ENCODE measurements at regions not wholly inside any gene's neighbourhood (a gene's known extent, or its start where the extent isn't known, plus 50 kb on each side); places are given as distances from the start of the nearest gene placed in this dataset.

DNA sequence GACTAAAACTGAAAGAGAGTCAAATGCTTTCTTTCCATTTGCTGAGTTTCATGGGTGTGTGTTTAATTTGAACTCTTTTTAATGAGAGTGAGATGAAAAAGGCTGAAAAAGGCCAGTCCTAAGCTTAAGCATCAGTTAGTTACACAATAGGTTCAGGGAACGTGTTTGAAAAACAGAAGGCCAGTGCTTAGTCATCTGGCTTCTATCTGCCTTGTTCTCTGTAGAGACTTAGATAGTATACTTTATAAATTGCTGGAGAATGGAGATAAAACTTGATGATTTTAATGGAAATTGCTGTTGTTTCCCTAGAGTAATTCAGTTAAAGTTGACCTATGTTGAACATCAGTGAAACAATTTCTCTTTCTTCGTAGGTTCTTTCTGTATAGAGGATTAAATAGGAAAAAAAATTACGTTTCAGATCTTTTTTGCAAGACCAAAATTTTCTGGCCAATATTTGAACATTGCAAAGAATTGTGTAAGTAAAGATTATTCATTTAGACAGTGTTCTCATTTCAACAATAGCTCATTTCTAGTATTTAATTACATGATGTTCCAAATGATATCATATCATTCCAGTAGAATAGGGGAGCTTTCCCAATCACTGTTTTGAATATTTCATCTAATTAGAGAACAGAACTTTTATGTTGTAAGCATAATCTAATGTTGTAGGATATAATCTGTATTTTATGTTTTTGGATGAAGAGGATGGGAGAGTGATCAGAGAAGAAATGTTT is 1088.8 kb downstream of the ADGRL3 start:
- TF ChIP-seq, protein P1, sequence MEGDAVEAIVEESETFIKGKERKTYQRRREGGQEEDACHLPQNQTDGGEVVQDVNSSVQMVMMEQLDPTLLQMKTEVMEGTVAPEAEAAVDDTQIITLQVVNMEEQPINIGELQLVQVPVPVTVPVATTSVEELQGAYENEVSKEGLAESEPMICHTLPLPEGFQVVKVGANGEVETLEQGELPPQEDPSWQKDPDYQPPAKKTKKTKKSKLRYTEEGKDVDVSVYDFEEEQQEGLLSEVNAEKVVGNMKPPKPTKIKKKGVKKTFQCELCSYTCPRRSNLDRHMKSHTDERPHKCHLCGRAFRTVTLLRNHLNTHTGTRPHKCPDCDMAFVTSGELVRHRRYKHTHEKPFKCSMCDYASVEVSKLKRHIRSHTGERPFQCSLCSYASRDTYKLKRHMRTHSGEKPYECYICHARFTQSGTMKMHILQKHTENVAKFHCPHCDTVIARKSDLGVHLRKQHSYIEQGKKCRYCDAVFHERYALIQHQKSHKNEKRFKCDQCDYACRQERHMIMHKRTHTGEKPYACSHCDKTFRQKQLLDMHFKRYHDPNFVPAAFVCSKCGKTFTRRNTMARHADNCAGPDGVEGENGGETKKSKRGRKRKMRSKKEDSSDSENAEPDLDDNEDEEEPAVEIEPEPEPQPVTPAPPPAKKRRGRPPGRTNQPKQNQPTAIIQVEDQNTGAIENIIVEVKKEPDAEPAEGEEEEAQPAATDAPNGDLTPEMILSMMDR (conservative IDR thresholded peaks at IDR 0.05), result no peak
- no peak overlapping the region for H3K27ac ChIP-seq

DNA sequence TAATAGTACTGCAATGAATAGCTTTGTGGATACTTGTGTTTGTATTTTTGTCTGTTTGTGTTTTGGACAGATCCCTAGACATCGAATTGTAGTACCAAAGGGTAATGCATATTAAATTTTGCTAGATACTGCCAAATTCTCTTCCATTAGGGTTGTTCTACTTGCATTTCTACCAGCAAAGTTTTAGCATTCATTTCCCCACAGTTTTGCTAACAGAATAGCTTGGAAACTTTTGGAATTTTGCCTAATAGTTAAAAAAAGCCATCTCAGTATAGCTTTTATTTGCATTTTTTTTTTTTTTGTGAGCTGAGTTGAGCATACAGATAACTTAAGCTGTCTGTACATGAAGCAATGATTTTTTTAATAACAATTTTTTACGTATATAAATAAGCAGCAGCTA is 1084.9 kb downstream of the ADGRL3 start:
- TF ChIP-seq, protein P1 (conservative IDR thresholded peaks at IDR 0.05), result no peak
- H3K27ac ChIP-seq, result no peak overlapping the region

GRCh38 chr4:62279689-62280088 is 1079.6 kb downstream of the ADGRL3 start:
- H3K27ac ChIP-seq, result no peak overlapping the region
- TF ChIP-seq, protein P1 (conservative IDR thresholded peaks at IDR 0.05), result no peak

DNA sequence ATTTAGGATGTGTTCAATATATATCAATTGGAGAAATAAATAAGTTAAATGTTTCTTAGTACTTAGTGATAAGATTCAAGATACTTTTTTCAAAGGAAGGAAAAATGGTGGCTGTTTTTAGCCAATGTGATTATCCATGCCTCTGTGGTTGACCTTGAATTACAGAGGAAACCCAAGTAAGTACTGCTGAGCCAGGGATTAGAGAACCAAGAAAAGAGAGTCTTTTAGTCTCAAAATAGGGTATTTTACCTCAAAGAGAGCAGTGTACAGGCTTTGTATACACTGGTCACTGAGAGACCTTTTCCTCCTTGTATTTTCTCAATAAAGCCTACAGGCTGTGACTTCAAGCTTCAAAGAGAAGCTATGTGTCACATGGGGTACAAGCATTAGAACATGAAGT is 1075.3 kb downstream of the ADGRL3 start:
- H3K27ac ChIP-seq, result no peak overlapping the region
- TF ChIP-seq, protein P1 (conservative IDR thresholded peaks at IDR 0.05), result no peak

DNA sequence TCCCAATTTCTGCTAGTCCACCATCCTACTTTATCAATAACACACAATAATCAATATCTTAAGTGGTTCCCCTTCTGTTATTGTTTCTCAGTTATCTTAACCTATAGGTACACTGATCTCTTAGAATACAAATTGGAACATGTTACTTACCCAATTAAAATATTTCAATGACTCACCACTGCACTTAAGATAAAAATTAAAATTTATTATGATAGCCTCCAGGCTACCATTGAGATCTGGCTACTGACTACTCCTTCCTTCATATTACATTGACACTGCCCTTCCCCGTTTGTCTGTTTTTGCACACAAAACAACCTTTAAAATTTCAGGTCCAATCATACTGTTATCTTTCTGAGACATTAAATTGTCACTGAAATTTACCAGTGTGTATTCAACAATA is 1074.7 kb downstream of the ADGRL3 start:
- no peak overlapping the region for H3K27ac ChIP-seq
- TF ChIP-seq, protein P1 (conservative IDR thresholded peaks at IDR 0.05), result no peak

DNA sequence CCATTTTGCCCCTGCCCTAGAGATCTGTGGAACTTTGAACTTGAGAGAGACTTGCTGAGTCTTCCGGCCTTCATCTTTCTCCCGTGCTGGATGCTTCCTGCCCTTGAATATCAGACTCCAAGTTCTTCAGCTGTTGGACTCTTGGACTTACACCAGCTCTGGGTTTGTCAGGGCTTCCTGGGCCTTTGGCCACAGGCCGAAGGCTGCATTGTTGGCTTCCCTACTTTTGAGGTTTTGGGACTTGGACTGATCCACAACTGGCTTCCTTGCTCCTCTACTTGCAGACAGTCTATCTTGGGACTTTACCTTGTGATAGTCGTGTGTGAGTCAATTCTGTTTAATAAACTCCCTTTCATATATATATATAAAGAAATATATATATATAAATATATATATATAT is 1071.0 kb downstream of the ADGRL3 start:
- no peak overlapping the region for H3K27ac ChIP-seq
- TF ChIP-seq, protein P1 (conservative IDR thresholded peaks at IDR 0.05), result no peak

- TF ChIP-seq, protein P1 (conservative IDR thresholded peaks at IDR 0.05), result no peak
- H3K27ac ChIP-seq, result no peak overlapping the region
Measured at GRCh38 chr4:62269918-62270317, 1069.8 kb downstream of the ADGRL3 start.
